ENCODE measurements at regions not wholly inside any gene's neighbourhood (a gene's known extent, or its start where the extent isn't known, plus 50 kb on each side); places are given as distances from the start of the nearest gene placed in this dataset.

DNA sequence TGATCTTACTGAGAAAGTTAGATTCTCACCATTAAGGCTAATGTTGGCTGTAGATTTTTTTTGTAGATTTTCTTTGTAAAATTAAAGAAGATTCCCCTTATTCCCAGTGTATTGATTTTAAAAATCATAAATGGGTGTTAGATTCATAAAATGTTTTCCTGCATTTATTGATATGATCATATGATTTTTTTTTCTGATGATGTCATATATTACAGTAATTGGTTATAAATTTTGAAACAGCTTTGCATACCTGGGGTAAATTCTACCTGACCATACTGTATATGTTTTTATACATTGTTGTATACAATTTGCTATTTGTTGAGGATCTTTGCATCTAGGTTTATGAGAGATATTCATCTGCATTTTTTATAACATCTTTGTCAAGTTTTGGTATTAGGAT, 880.3 kb upstream of the GRIA3 start:
- no peak for TF ChIP-seq POLR2A (IDR thresholded peaks at IDR 0.05)
- TF ChIP-seq, protein P1, sequence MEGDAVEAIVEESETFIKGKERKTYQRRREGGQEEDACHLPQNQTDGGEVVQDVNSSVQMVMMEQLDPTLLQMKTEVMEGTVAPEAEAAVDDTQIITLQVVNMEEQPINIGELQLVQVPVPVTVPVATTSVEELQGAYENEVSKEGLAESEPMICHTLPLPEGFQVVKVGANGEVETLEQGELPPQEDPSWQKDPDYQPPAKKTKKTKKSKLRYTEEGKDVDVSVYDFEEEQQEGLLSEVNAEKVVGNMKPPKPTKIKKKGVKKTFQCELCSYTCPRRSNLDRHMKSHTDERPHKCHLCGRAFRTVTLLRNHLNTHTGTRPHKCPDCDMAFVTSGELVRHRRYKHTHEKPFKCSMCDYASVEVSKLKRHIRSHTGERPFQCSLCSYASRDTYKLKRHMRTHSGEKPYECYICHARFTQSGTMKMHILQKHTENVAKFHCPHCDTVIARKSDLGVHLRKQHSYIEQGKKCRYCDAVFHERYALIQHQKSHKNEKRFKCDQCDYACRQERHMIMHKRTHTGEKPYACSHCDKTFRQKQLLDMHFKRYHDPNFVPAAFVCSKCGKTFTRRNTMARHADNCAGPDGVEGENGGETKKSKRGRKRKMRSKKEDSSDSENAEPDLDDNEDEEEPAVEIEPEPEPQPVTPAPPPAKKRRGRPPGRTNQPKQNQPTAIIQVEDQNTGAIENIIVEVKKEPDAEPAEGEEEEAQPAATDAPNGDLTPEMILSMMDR (IDR thresholded peaks at IDR 0.05): no peak
